IPS DF 4.7 (cell line): ENCODE measurements at regions not wholly inside any gene's neighbourhood (a gene's known extent, or its start where the extent isn't known, plus 50 kb on each side); places are given as distances from the start of the nearest gene placed in this dataset.

ENCODE experiments used
- DNase-seq: peaks from one replicate; pipeline ENCODE4 v3.0.0-alpha.2; 2013; ENCODE audit warnings: low spot score; ENCODE audit errors: extremely low read depth

- DNase-seq, result no peak
Observed at GRCh38 chr19:29096896-29097295, 116.1 kb downstream of the UQCRFS1 start.

DNA sequence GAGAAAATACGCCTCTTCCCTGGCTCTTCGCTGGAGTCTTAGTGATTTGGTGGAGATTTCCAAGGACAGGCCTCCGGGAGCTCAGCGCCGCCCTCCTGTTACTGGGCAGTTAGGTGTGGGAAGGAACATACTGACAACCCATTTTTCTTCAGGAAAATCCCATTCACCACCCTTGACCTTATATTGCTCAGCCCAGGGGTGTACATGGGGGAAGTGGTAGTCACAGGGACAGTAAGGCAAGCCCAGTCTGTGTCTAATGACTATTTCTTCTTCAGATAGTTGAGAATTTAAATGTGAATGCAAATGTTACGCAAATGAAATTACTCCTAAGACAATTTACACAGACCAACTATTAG is 119.4 kb downstream of the UQCRFS1 start:
- DNase-seq, result no peak

- DNase-seq, result no peak
Observed at GRCh38 chr19:29092712-29093552, 120.0 kb downstream of the UQCRFS1 start.

GRCh38 chr19:29090783-29091526 is 122.0 kb downstream of the UQCRFS1 start:
- DNase-seq, result no peak

- no peak for DNase-seq
Observed at GRCh38 chr19:29089315-29089870, 123.6 kb downstream of the UQCRFS1 start.

DNA sequence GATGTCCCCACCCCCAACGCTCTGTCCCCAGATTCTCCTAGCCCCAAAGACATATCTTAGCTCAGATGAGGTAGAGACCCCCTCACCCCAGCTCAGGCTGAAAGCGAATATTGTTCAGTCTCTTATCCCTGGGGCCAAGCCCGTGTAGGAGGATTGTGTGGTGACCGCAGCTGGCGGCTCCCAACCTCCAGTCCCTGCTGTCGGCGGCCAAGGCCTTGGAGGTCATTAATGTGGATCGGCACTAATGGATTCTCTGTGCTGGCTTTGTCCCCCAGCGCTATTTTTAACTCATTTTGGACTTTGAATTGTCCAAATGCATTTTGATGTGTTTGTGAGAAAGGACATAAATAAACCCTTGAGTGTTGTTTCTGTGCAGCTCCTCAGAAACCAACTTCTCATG is 124.2 kb downstream of the UQCRFS1 start:
- DNase-seq, result no peak

DNA sequence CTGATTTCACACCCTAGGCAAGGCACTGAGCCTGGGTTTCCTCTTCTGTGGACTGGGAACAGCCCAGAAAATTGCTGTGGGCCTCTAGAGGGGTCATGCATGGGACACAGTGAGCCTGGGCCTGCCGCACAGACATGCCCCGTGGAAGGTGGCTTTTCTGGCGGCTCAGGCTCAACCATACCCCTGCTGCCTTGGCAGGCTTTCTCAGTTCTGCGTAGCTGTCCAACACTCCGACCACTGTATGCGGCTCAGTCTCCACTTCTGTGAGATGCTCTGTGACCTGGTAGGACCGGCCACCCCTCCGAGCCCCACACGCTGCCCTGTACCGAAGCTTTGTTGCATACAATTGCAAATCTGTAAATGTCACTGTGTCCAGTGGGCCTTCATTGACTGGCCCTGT is 126.3 kb downstream of the UQCRFS1 start:
- DNase-seq, result no peak

DNA sequence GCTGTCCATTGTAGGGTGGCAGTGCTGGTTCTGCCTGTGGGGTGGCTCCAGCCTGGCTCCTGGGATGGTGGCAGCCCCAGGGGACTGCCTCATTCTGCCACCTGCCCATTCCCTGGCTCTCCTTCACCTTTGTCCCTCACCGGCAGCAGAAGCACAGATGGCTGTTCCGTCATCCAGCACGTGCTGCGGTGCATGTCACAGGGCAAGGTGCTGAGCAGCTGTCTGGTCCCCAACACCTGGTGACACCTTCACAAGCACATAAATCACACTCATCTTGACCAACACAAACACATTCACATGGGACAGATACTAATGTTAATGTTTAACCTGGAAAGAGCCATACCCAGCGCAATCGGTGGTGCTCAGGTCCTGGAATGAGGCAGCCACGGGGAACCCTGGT is 126.8 kb downstream of the UQCRFS1 start:
- no peak for DNase-seq

- DNase-seq, result no peak
Observed at GRCh38 chr19:29085630-29086029, 127.3 kb downstream of the UQCRFS1 start.

GRCh38 chr19:29085206-29085605 is 127.7 kb downstream of the UQCRFS1 start:
- DNase-seq, result no peak

- no peak for DNase-seq
Observed at GRCh38 chr19:29084266-29084665, 128.7 kb downstream of the UQCRFS1 start.

GRCh38 chr19:29083863-29084262 is 129.1 kb downstream of the UQCRFS1 start:
- no peak for DNase-seq

DNA sequence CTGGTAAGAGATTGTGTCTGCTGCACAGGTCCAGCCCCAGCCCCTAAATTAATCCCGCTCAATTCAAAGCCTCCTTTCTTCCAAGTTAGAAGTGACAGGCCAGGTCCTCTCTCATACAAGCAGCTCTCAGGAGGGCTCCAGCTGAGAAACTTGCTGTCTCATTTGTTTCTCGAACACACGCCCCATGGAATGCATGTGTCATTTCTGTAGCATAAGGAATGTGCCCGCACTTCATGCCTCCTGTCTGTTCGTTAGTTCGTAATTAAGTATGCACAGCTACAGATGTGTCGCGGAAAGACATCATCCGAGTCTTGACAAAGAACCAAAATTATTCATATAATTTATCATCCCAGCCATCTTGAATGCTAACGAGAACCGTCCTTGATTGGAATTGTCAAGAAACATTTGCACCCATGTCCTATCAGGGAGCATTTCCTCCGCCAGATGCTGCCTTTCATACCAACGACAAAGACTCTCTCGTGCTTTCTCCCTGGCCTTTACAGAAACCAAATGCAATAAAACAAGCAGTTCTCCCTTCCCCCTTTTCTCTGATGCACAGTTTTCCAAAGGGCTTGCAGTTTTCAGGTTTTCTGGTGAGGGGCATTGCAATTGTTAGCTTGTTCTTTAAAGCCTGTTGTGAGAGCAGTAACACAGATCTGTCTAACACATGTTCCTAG is 133.5 kb downstream of the UQCRFS1 start:
- DNase-seq, result no peak

DNA sequence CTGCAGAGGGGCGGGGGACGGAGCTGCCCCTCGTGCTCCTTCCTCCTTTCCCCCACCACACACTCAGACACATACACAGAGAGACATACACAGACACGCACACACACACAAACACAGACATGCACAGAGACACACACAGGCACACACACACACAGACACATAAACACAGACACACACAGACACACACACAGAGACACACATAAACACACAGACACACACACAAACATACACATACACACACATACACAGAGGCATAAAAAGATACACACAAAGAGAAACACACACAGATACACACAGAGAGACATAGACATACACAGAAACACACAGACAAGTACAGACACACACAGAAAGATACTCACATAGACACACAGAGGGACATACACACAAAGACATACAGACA is 136.0 kb downstream of the UQCRFS1 start:
- no peak for DNase-seq

- DNase-seq, result no peak
Observed at GRCh38 chr19:29076161-29076560, 136.8 kb downstream of the UQCRFS1 start.

GRCh38 chr19:29075149-29075548 is 137.8 kb downstream of the UQCRFS1 start:
- no peak for DNase-seq

- DNase-seq, result no peak
Observed at GRCh38 chr19:29074579-29074978, 138.4 kb downstream of the UQCRFS1 start.

- DNase-seq, result no peak
Observed at GRCh38 chr19:29067831-29068230, 145.1 kb downstream of the UQCRFS1 start.

- DNase-seq, result no peak
Observed at GRCh38 chr19:29062475-29063435, 150.2 kb downstream of the UQCRFS1 start.

- DNase-seq, result no peak
Observed at GRCh38 chr19:29060813-29061364, 152.1 kb downstream of the UQCRFS1 start.
